Mesenchymal stem cell (in vitro differentiated cells and primary cell): ENCODE measurements at regions not wholly inside any gene's neighbourhood (a gene's known extent, or its start where the extent isn't known, plus 50 kb on each side); places are given as distances from the start of the nearest gene placed in this dataset. TPM values are rescaled to one million over a fixed set of nuclear protein-coding genes. Genes with fewer than 3 reads are reported as not detected.

Experiments used
- DNase-seq: peaks from one replicate; pipeline ENCODE4 v3.0.0-alpha.2; 2013
- H2AFZ ChIP-seq: one replicate; pipeline ENCODE4 v1.6.1; 2013; ENCODE audit warnings: low read depth, mild to moderate bottlenecking, control low read depth, inconsistent platforms, low read length, moderate library complexity
- H2AK5ac ChIP-seq: 2 replicates; pipeline ENCODE4 v1.6.1; 2013; ENCODE audit warnings: low read length, moderate library complexity, mild to moderate bottlenecking, inconsistent platforms; ENCODE audit not compliant: severe bottlenecking
- H2BK120ac ChIP-seq: one replicate; pipeline ENCODE4 v1.6.1; 2013; ENCODE audit warnings: low read depth, mild to moderate bottlenecking, inconsistent platforms, low read length, moderate library complexity
- H2BK12ac ChIP-seq, 2 experiments: one replicate each; pipeline ENCODE4 v1.6.1; 2013; ENCODE audit warnings: inconsistent platforms in 2 of 2, low read length in 2 of 2, mild to moderate bottlenecking in 2 of 2, moderate library complexity in 2 of 2, control low read depth in 1 of 2
- H2BK15ac ChIP-seq: one replicate; pipeline ENCODE4 v1.6.1; 2013; ENCODE audit warnings: mild to moderate bottlenecking, low read depth, inconsistent platforms; ENCODE audit not compliant: poor library complexity, severe bottlenecking
- H2BK5ac ChIP-seq: 2 replicates; pipeline ENCODE4 v1.6.1; 2013; ENCODE audit warnings: low read depth, mild to moderate bottlenecking, low read length, control low read depth, inconsistent platforms; ENCODE audit not compliant: poor library complexity, severe bottlenecking
- H3K14ac ChIP-seq, 2 experiments: one replicate each; pipeline ENCODE4 v1.6.1; 2013; ENCODE audit warnings: inconsistent platforms in 2 of 2, low read length in 2 of 2, control low read depth in 1 of 2, mild to moderate bottlenecking in 1 of 2, moderate library complexity in 1 of 2
- H3K18ac ChIP-seq, 2 experiments: one replicate each; pipeline ENCODE4 v1.6.1; 2013; ENCODE audit warnings: inconsistent platforms in 2 of 2, low read length in 2 of 2, control low read depth in 1 of 2, low read depth in 1 of 2, mild to moderate bottlenecking in 1 of 2
- H3K23ac ChIP-seq, 2 experiments: one replicate each; pipeline ENCODE4 v1.6.1; 2013; ENCODE audit warnings: inconsistent platforms in 2 of 2, low read length in 2 of 2, mild to moderate bottlenecking in 2 of 2, moderate library complexity in 2 of 2, control low read depth in 1 of 2
- H3K27ac ChIP-seq: 2 replicates; pipeline ENCODE4 v1.5.1; 2013; ENCODE audit warnings: mild to moderate bottlenecking, moderate library complexity, low read length, control low read depth, inconsistent platforms; ENCODE audit not compliant: poor library complexity, severe bottlenecking
- H3K27me3 ChIP-seq, 2 experiments: 2 replicates each; pipeline versions ENCODE4 v1.6.1 to v1.7.0; 2013; ENCODE audit warnings: low read length in 2 of 2, mild to moderate bottlenecking in 2 of 2, moderate library complexity in 2 of 2, control low read depth in 1 of 2, inconsistent platforms in 1 of 2; ENCODE audit not compliant: control insufficient read depth in 1 of 2, insufficient read depth in 1 of 2
- H3K36me3 ChIP-seq, 2 experiments: 2 replicates each; pipeline versions ENCODE4 v1.6.1 to v1.7.0; 2013; ENCODE audit warnings: low read length in 2 of 2, control low read depth in 1 of 2, inconsistent platforms in 1 of 2, low read depth in 1 of 2, mild to moderate bottlenecking in 1 of 2; ENCODE audit not compliant: insufficient read depth in 2 of 2, control insufficient read depth in 1 of 2
- H3K4ac ChIP-seq, 2 experiments: one replicate each; pipeline ENCODE4 v1.6.1; 2013; ENCODE audit warnings: inconsistent platforms in 2 of 2, low read length in 2 of 2, mild to moderate bottlenecking in 2 of 2, moderate library complexity in 2 of 2, control low read depth in 1 of 2, low read depth in 1 of 2
- H3K4me1 ChIP-seq: 2 replicates; pipeline ENCODE4 v1.6.1; 2013; ENCODE audit warnings: low read depth, low read length, control low read depth; ENCODE audit not compliant: control insufficient read depth, insufficient read depth
- H3K4me2 ChIP-seq: 2 replicates; pipeline ENCODE4 v1.6.1; 2013; ENCODE audit warnings: low read length, mild to moderate bottlenecking, inconsistent platforms; ENCODE audit not compliant: poor library complexity, severe bottlenecking
- H3K4me3 ChIP-seq, 2 experiments: 2 replicates each; pipeline versions ENCODE4 v1.5.1 to v1.7.0; 2013; ENCODE audit warnings: low read length in 2 of 2, mild to moderate bottlenecking in 2 of 2, control low read depth in 1 of 2, low read depth in 1 of 2; ENCODE audit not compliant: insufficient read depth in 1 of 2
- H3K79me1 ChIP-seq: replicated peaks from 2 replicates; pipeline ENCODE4 v1.6.1; 2013; ENCODE audit warnings: mild to moderate bottlenecking, control low read depth, low read length, inconsistent platforms; ENCODE audit not compliant: poor library complexity, severe bottlenecking
- H3K9ac ChIP-seq: 2 replicates; pipeline ENCODE4 v1.7.0; 2013; ENCODE audit warnings: mild to moderate bottlenecking, low read length, moderate library complexity
- H3K9me3 ChIP-seq: 2 replicates; pipeline ENCODE4 v1.7.0; 2013; ENCODE audit warnings: mild to moderate bottlenecking, low read length; ENCODE audit not compliant: control insufficient read depth
- H4K8ac ChIP-seq: one replicate; pipeline ENCODE4 v1.6.1; 2013; ENCODE audit warnings: inconsistent platforms, mild to moderate bottlenecking, low read length, moderate library complexity
- H4K91ac ChIP-seq: one replicate; pipeline ENCODE4 v1.6.1; 2013; ENCODE audit warnings: mild to moderate bottlenecking, low read length, inconsistent platforms
- WGBS: methylation state at CpG from one replicate; pipeline ENCODE4 v1.1.7; 2013; ENCODE audit warnings: mixed read lengths; 5-methylcytosine and 5-hydroxymethylcytosine counted together
- small RNA-seq: library from polyadenylated mRNA; stranded (forward); fragments of <200 nt; extraction: miRNeasy Mini kit (QIAGEN cat#:217004); gene quantifications from one replicate; pipeline ENCODE3, GENCODE V24; 2013; ENCODE audit warnings: low read depth

- no peaks in the 10 kb centered on the region for H3K27me3 ChIP-seq
- H3K14ac ChIP-seq, result no peak overlapping the region
- no peak overlapping the region for H2BK120ac ChIP-seq
- H3K4me3 ChIP-seq, result no peak overlapping the region
- no peak overlapping the region for H2BK12ac ChIP-seq
- H3K23ac ChIP-seq, result no peak overlapping the region
- H3K36me3 ChIP-seq, result no peaks in the 10 kb centered on the region
- WGBS, result 93% methylated on average over 5 of the region's 5 CpGs
- no peak overlapping the region for H2BK15ac ChIP-seq
- H2AK5ac ChIP-seq, result no peak overlapping the region
- H2AFZ ChIP-seq, result peak overlapping the region; percentile 23
- no peaks in the 10 kb centered on the region for H3K9me3 ChIP-seq
- no peak for DNase-seq
- H2BK5ac ChIP-seq, result no peak overlapping the region
- H4K91ac ChIP-seq, result no peak overlapping the region
- H3K18ac ChIP-seq, result no peak overlapping the region
- H3K9ac ChIP-seq, result no peak overlapping the region
- no peak overlapping the region for H3K27ac ChIP-seq
- no peak overlapping the region for H4K8ac ChIP-seq
- no peaks in the 10 kb centered on the region for H3K79me1 ChIP-seq
- no peak overlapping the region for H3K4ac ChIP-seq
- no peaks in the 10 kb centered on the region for H3K4me1 ChIP-seq
- no peak overlapping the region for H3K4me2 ChIP-seq
Measured at GRCh38 chr11:28393348-28393747, 285.2 kb downstream of the METTL15 start.

GRCh38 chr11:28384418-28384817 lies 276.2 kb downstream of the METTL15 start:
- Histone ChIP-seq H2BK5ac (no peak overlapping the region), H3K4me2 (no peak overlapping the region), H3K9ac (no peak overlapping the region), H3K4me1 (peaks cover 1% of the 10 kb centered on the region), H3K18ac (no peak overlapping the region), H3K4ac (no peak overlapping the region), H3K27ac (no peak overlapping the region), H2AFZ (no peak overlapping the region), H3K4me3 (no peak overlapping the region), H3K79me1 (no peaks in the 10 kb centered on the region), H4K91ac (no peak overlapping the region), H2BK15ac (no peak overlapping the region), H3K23ac (no peak overlapping the region), H2AK5ac (no peak overlapping the region), H3K27me3 (no peaks in the 10 kb centered on the region), H4K8ac (no peak overlapping the region), H3K36me3 (no peaks in the 10 kb centered on the region), H3K9me3 (peaks cover 26% of the 10 kb centered on the region), H2BK120ac (no peak overlapping the region), H3K14ac (no peak overlapping the region), H2BK12ac (no peak overlapping the region)
- WGBS, result 20% methylated on average over 1 of the region's 4 CpGs
- DNase-seq, result peak; percentile 89

- Histone ChIP-seq H3K18ac (no peak overlapping the region), H3K79me1 (no peaks in the 10 kb centered on the region), H3K4ac (no peak overlapping the region), H3K14ac (no peak overlapping the region), H2BK15ac (no peak overlapping the region), H4K8ac (no peak overlapping the region), H3K9ac (no peak overlapping the region), H2BK12ac (no peak overlapping the region), H3K27me3 (no peaks in the 10 kb centered on the region), H2AK5ac (no peak overlapping the region), H3K36me3 (no peaks in the 10 kb centered on the region), H3K9me3 (peaks cover 26% of the 10 kb centered on the region), H3K27ac (no peak overlapping the region), H3K4me2 (no peak overlapping the region), H3K4me3 (no peak overlapping the region), H2BK120ac (no peak overlapping the region), H2BK5ac (no peak overlapping the region), H4K91ac (no peak overlapping the region), H2AFZ (no peak overlapping the region), H3K4me1 (peaks cover 1% of the 10 kb centered on the region), H3K23ac (no peak overlapping the region)
- DNase-seq, result peak; percentile 11
- no CpG with 5 or more reads among the region's 1 CpG for WGBS
Measured at GRCh38 chr11:28383456-28383855, 275.3 kb downstream of the METTL15 start.

Small RNA genes lying in the stretch of these regions (small RNA-seq; reads per million reads assigned to genes)
- gene MIR8068 (not detected), gene RN7SL240P (not detected)
